Fibroblast of villous mesenchyme (primary cell): ENCODE measurements at regions not wholly inside any gene's neighbourhood (a gene's known extent, or its start where the extent isn't known, plus 50 kb on each side); places are given as distances from the start of the nearest gene placed in this dataset.

Experiments
- DNase-seq: peaks from one replicate; pipeline ENCODE4 v3.0.0-alpha.2; 2010; ENCODE audit warnings: low read depth
- H3K4me3 ChIP-seq: 2 replicates; pipeline ENCODE4 v1.5.1; 2011; ENCODE audit warnings: low read depth, mild to moderate bottlenecking, low read length
- TF ChIP-seq, protein P1 (sequence below): IDR thresholded peaks from 2 replicates; pipeline ENCODE4 v1.5.1; 2012; ENCODE audit warnings: low read depth, mild to moderate bottlenecking, low read length; ENCODE audit not compliant: insufficient read depth

GRCh38 chr1:218796773-218797172 lies 376.9 kb upstream of the LYPLAL1 start:
- no peak for DNase-seq
- H3K4me3 ChIP-seq, result no peak overlapping the region
- TF ChIP-seq, protein P1, sequence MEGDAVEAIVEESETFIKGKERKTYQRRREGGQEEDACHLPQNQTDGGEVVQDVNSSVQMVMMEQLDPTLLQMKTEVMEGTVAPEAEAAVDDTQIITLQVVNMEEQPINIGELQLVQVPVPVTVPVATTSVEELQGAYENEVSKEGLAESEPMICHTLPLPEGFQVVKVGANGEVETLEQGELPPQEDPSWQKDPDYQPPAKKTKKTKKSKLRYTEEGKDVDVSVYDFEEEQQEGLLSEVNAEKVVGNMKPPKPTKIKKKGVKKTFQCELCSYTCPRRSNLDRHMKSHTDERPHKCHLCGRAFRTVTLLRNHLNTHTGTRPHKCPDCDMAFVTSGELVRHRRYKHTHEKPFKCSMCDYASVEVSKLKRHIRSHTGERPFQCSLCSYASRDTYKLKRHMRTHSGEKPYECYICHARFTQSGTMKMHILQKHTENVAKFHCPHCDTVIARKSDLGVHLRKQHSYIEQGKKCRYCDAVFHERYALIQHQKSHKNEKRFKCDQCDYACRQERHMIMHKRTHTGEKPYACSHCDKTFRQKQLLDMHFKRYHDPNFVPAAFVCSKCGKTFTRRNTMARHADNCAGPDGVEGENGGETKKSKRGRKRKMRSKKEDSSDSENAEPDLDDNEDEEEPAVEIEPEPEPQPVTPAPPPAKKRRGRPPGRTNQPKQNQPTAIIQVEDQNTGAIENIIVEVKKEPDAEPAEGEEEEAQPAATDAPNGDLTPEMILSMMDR, result no peak

GRCh38 chr1:218802799-218803198 lies 370.9 kb upstream of the LYPLAL1 start:
- no peak for DNase-seq

GRCh38 chr1:218803351-218803997 lies 370.2 kb upstream of the LYPLAL1 start:
- DNase-seq, result no peak
- TF ChIP-seq, protein P1, result no peak
- H3K4me3 ChIP-seq, result no peak overlapping the region

More at GRCh38 chr1:218802799-218803198, 370.9 kb upstream of the LYPLAL1 start:
- no peak overlapping the region for H3K4me3 ChIP-seq
- TF ChIP-seq, protein P1, result no peak

DNA sequence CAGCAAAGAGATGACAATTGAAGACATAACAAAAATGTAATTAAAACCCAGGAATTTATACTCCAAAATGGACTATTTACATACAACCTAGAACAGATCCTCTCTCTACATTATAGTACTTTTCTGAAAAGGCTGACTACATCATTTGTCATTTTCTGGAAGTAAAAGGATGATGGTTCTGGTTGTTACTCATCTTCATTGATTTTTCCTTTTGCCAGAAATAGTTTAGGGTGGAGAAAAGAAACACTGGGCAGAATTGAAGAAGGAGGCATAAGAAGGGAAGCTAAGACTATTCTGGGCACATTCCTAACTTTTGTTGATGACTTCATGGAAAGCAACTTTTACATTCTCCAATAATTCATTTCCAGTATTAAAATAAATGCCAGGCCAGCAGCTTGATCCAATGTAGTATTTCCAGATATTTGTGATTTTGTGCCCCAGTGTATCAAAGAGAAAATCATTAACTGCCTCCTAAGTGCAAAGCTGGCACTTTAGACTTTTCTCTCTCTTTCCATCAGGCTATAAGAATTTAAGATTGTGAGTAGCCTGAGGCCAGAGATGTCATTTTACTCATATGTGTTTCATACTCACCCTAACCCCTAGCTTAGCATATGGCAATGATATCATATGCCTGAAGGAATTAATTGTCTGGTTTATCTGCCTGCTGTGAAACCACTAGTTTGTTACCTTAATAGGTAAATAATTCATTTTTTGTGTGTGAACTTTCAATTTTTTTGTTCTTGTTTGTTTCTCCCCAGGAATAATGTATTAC lies 369.5 kb upstream of the LYPLAL1 start:
- TF ChIP-seq, protein P1, result no peak
- DNase-seq, result no peak
- no peak overlapping the region for H3K4me3 ChIP-seq

DNA sequence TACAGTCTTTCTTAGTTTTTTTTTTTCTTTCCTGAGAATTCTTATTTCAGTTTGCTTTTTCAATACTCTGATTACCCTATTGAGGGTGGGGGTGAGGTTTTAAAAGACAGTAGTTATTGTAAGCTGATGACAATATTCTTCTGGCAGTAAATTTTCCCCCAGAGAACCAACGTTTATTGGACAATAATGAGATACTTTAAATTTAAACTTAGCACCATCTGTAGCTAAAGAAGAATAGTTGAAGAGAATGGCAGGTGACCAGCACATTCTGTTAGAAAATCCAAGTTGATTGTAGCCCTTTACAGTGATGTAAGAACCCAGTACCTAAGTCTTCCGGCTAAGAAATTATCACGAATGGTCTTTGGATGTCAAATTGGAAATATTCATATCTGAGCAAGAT lies 364.6 kb upstream of the LYPLAL1 start:
- no peak overlapping the region for H3K4me3 ChIP-seq
- DNase-seq, result no peak
- TF ChIP-seq, protein P1, result no peak

DNA sequence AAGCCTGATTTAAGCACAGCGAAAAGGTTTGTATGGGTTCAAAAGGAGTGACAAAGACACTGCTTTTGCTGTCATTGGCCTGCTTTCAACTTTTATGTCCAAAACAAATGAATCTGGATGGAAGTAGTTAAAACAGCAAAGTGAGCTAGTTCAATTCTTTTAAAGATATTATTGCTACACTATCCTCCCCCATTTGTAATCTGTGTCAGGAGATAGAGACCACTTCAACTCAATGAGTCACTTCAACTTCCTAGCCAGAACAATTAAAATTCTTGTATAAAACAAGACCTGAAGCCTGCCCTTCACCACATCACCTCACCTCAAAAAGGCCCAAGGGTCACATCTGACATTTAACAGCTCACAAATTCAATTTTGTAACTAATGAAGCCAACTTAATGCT lies 364.1 kb upstream of the LYPLAL1 start:
- H3K4me3 ChIP-seq, result no peak overlapping the region
- peak; percentile 11 for DNase-seq
- TF ChIP-seq, protein P1, result no peak

DNA sequence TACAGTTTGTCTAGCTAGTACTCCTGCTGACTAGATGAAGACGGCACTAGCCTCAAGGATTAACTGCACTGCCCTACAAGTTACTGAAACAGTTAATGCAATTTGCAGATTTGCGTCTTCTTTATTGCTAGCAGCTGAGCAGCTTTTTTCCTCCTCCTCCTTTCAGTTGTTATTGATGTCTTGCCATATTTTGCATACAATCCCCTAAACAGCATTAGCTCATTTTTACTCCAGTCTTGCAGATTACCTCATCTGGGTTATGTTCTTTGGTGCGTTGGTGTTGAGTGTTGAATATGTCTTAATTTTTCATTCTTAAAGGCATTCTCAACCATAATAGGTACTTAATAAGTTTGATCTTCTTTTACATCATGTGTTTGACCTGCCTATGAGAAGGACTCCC lies 363.4 kb upstream of the LYPLAL1 start:
- H3K4me3 ChIP-seq, result no peak overlapping the region
- DNase-seq, result peak; percentile 29
- TF ChIP-seq, protein P1, result no peak
